Stomach (tissue), 4 donors: ENCODE measurements at regions not wholly inside any gene's neighbourhood (a gene's known extent, or its start where the extent isn't known, plus 50 kb on each side); places are given as distances from the start of the nearest gene placed in this dataset.

Source experiments
- EP300 ChIP-seq: sonication (generic); formaldehyde crosslinking; IDR thresholded peaks from one replicate; pipeline ENCODE4 v1.6.1; 2017; ENCODE audit warnings: antibody characterized with exemption
- POLR2A ChIP-seq, 4 donors: fragments of 450-650 bp; IDR thresholded peaks; one replicate each; pipeline ENCODE4 v1.6.1; 2016; ENCODE audit warnings: antibody characterized with exemption in 4 of 4, control low read depth in 2 of 4, mild to moderate bottlenecking in 1 of 4, moderate library complexity in 1 of 4
- POLR2AphosphoS5 ChIP-seq, 3 donors: sonication (generic); formaldehyde crosslinking; IDR thresholded peaks; one replicate each; pipeline ENCODE4 v1.6.1; 2016; ENCODE audit warnings: antibody characterized with exemption in 3 of 3
- TF ChIP-seq, protein P1 (sequence below), 7 experiments: fragments of 450-650 bp in 4 of 7; fragments of 200-600 bp in 3 of 7; sonication (generic) in 3 of 7; IDR thresholded peaks; one replicate each; pipeline ENCODE4 v1.5.1; 2016 to 2019; ENCODE audit warnings: antibody characterized with exemption in 7 of 7, control low read depth in 2 of 7, mild to moderate bottlenecking in 1 of 7

DNA sequence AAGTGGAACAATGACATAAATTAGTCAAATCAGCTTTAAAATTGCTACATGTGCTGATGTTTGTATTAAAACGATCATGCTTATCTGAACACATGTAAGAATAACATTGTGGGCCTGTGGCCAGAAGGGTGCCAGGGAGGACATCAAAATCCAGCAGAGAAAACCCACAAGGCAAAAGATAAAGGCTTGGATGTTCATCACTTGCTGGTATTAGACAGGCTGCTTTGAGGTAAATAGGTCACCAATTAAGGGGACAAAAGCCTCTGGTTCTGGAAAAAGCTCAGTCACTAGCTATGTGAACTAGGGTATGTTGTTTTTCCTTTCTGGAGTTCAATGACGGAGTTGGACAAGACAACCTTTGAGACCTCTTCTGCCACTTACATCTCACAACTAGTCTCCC is 74.4 kb upstream of the TMEM108 start:
- TF ChIP-seq, protein P1, sequence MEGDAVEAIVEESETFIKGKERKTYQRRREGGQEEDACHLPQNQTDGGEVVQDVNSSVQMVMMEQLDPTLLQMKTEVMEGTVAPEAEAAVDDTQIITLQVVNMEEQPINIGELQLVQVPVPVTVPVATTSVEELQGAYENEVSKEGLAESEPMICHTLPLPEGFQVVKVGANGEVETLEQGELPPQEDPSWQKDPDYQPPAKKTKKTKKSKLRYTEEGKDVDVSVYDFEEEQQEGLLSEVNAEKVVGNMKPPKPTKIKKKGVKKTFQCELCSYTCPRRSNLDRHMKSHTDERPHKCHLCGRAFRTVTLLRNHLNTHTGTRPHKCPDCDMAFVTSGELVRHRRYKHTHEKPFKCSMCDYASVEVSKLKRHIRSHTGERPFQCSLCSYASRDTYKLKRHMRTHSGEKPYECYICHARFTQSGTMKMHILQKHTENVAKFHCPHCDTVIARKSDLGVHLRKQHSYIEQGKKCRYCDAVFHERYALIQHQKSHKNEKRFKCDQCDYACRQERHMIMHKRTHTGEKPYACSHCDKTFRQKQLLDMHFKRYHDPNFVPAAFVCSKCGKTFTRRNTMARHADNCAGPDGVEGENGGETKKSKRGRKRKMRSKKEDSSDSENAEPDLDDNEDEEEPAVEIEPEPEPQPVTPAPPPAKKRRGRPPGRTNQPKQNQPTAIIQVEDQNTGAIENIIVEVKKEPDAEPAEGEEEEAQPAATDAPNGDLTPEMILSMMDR (IDR thresholded peaks at IDR 0.05) = no peak
- TF ChIP-seq POLR2A (IDR thresholded peaks at IDR 0.05) (no peak), POLR2AphosphoS5 (IDR thresholded peaks at IDR 0.05) (no peak), EP300 (no peak)
